Mammary epithelial cell (primary cell): ENCODE measurements at regions not wholly inside any gene's neighbourhood (a gene's known extent, or its start where the extent isn't known, plus 50 kb on each side); places are given as distances from the start of the nearest gene placed in this dataset.

ENCODE experiments used
- CTCF ChIP-seq, 2 donors: IDR thresholded peaks in 1 of 2; conservative IDR thresholded peaks in 1 of 2; 2 replicates each; pipeline ENCODE4 v1.5.1; 2011 to 2012; ENCODE audit warnings: inconsistent platforms in 2 of 2, low read length in 2 of 2, mild to moderate bottlenecking in 2 of 2, control low read depth in 1 of 2, low read depth in 1 of 2; ENCODE audit not compliant: insufficient read depth in 1 of 2; ENCODE audit errors: extremely low read depth in 1 of 2
- EZH2 ChIP-seq: IDR thresholded peaks from 2 replicates; pipeline ENCODE4 v1.6.1; 2012; ENCODE audit warnings: low read length, inconsistent platforms, borderline replicate concordance

- TF ChIP-seq EZH2 (no peak), CTCF (conservative IDR thresholded peaks at IDR 0.05 in 1 of 2, IDR thresholded peaks at IDR 0.05 in 1 of 2; ENCODE audit: extremely low read depth in 1 of 2, insufficient read depth in 1 of 2, low read depth in 1 of 2, low read length in 2 of 2) (no peak)
Observed at GRCh38 chr3:69542089-69542804, 156.4 kb upstream of the FRMD4B start.
